ENCODE measurements at regions not wholly inside any gene's neighbourhood (a gene's known extent, or its start where the extent isn't known, plus 50 kb on each side); places are given as distances from the start of the nearest gene placed in this dataset.

GRCh38 chr1:193932979-193933378 is 746.6 kb upstream of the B3GALT2 start:
- H3K4me3 ChIP-seq = no peak overlapping the region
- Mint-ChIP-seq H3K4me3 (no peak overlapping the region), H3K36me3 (no peaks in the 10 kb centered on the region), H3K4me1 (no peaks in the 10 kb centered on the region), H3K27ac (no peak overlapping the region), H3K9me3 (peaks cover 2% of the 10 kb centered on the region), H3K27me3 (ENCODE audit: insufficient read depth, low read depth) (no peaks in the 10 kb centered on the region)
- H4K20me1 ChIP-seq (ENCODE audit: low read depth) = no peaks in the 10 kb centered on the region
- H3K9ac ChIP-seq = no peak overlapping the region
- no peak overlapping the region for H3K4me2 ChIP-seq
- H3K27ac ChIP-seq = no peak overlapping the region
- no peaks in the 10 kb centered on the region for H3K9me3 ChIP-seq (ENCODE audit: low read depth)
- H3K27me3 ChIP-seq = no peaks in the 10 kb centered on the region
- no peaks in the 10 kb centered on the region for H3F3A ChIP-seq (ENCODE audit: low read depth)
- H3K79me2 ChIP-seq (ENCODE audit: low read depth) = no peaks in the 10 kb centered on the region
- TF ChIP-seq EZH2 (IDR thresholded peaks at IDR 0.05) (no peak), CTCF (IDR thresholded peaks at IDR 0.05) (no peak), EZH2phosphoT487 (IDR thresholded peaks at IDR 0.05) (no peak)
- no peaks in the 10 kb centered on the region for H3K36me3 ChIP-seq
- no peak overlapping the region for H2AFZ ChIP-seq (replicated peaks)
- DNase-seq (ENCODE audit: low spot score) = no peak
- H3K4me1 ChIP-seq = no peaks in the 10 kb centered on the region

GRCh38 chr1:193931356-193931755 is 744.9 kb upstream of the B3GALT2 start:
- DNase-seq (ENCODE audit: low spot score) = no peak
- Mint-ChIP-seq H3K4me1 (no peaks in the 10 kb centered on the region), H3K36me3 (no peaks in the 10 kb centered on the region), H3K9me3 (peaks cover 2% of the 10 kb centered on the region), H3K27ac (no peak overlapping the region), H3K27me3 (ENCODE audit: insufficient read depth, low read depth) (no peaks in the 10 kb centered on the region), H3K4me3 (no peak overlapping the region)
- TF ChIP-seq EZH2phosphoT487 (IDR thresholded peaks at IDR 0.05) = no peak
- no peak for TF ChIP-seq CTCF (IDR thresholded peaks at IDR 0.05)
- no peak for TF ChIP-seq EZH2 (IDR thresholded peaks at IDR 0.05)
- Histone ChIP-seq H3F3A (ENCODE audit: low read depth) (no peaks in the 10 kb centered on the region), H3K27me3 (no peaks in the 10 kb centered on the region), H3K4me2 (no peak overlapping the region), H3K9ac (no peak overlapping the region), H3K27ac (no peak overlapping the region), H3K4me3 (no peak overlapping the region), H3K4me1 (no peaks in the 10 kb centered on the region), H4K20me1 (ENCODE audit: low read depth) (no peaks in the 10 kb centered on the region), H3K79me2 (ENCODE audit: low read depth) (no peaks in the 10 kb centered on the region), H3K9me3 (ENCODE audit: low read depth) (no peaks in the 10 kb centered on the region), H3K36me3 (no peaks in the 10 kb centered on the region), H2AFZ (replicated peaks) (no peak overlapping the region)

GRCh38 chr1:193929374-193930033 is 743.1 kb upstream of the B3GALT2 start:
- no peak overlapping the region for H3K4me3 Mint-ChIP-seq
- no peak overlapping the region for H3K4me2 ChIP-seq
- H3K27me3 Mint-ChIP-seq (ENCODE audit: insufficient read depth, low read depth) = no peaks in the 10 kb centered on the region

More at GRCh38 chr1:193929374-193930033, 743.1 kb upstream of the B3GALT2 start:
- Mint-ChIP-seq H3K36me3 (no peaks in the 10 kb centered on the region), H3K4me1 (no peaks in the 10 kb centered on the region), H3K9me3 (peaks cover 2% of the 10 kb centered on the region), H3K27ac (no peak overlapping the region)
- H3K9me3 ChIP-seq (ENCODE audit: low read depth) = no peaks in the 10 kb centered on the region
- H3F3A ChIP-seq (ENCODE audit: low read depth) = no peaks in the 10 kb centered on the region
- DNase-seq (ENCODE audit: low spot score) = no peak
- no peaks in the 10 kb centered on the region for H3K4me1 ChIP-seq
- TF ChIP-seq CTCF (IDR thresholded peaks at IDR 0.05) = no peak
- TF ChIP-seq EZH2 (IDR thresholded peaks at IDR 0.05) = no peak
- no peaks in the 10 kb centered on the region for H3K36me3 ChIP-seq
- H2AFZ ChIP-seq (replicated peaks) = no peak overlapping the region
- H3K9ac ChIP-seq = no peak overlapping the region
- H3K79me2 ChIP-seq (ENCODE audit: low read depth) = no peaks in the 10 kb centered on the region
- no peaks in the 10 kb centered on the region for H4K20me1 ChIP-seq (ENCODE audit: low read depth)
- H3K27ac ChIP-seq = no peak overlapping the region
- H3K4me3 ChIP-seq = no peak overlapping the region
- no peaks in the 10 kb centered on the region for H3K27me3 ChIP-seq

All from neural progenitor cell (in vitro differentiated cells).